AG04450 (cell line): ENCODE measurements at regions not wholly inside any gene's neighbourhood (a gene's known extent, or its start where the extent isn't known, plus 50 kb on each side); places are given as distances from the start of the nearest gene placed in this dataset.

Experiments
- CTCF ChIA-PET: fragments of 300-600, 350-600 bp; formaldehyde crosslinking; extraction: SDS; loops from one replicate; lab custom pipeline; 2022; ENCODE audit warnings: antibody characterized with exemption, inconsistent platforms; lab: Charles Lee
- POLR2A ChIA-PET: fragments of 350-600 bp; formaldehyde crosslinking; extraction: SDS; loops from one replicate; lab custom pipeline; 2021; ENCODE audit warnings: antibody characterized with exemption, inconsistent platforms; lab: Yijun Ruan, JAX
- DNase-seq: peaks from one replicate; pipeline ENCODE4 v3.0.0-alpha.2; 2011; ENCODE audit warnings: low read depth, low spot score
- H3K27ac ChIP-seq: one replicate; pipeline ENCODE4 v1.5.1; 2012; ENCODE audit warnings: low read depth, low read length, control low read depth
- H3K27me3 ChIP-seq: one replicate; pipeline ENCODE4 v1.6.0; 2012; ENCODE audit warnings: low read length; ENCODE audit not compliant: control insufficient read depth, insufficient read depth
- H3K4me3 ChIP-seq: 2 replicates; pipeline ENCODE4 v1.5.1; 2011; ENCODE audit warnings: mild to moderate bottlenecking, low read depth, low read length, control low read depth
- H3K9me3 ChIP-seq: 2 replicates; pipeline ENCODE4 v1.5.1; 2012; ENCODE audit warnings: low read length; ENCODE audit not compliant: control insufficient read depth, insufficient read depth
- CTCF ChIP-seq: IDR thresholded peaks from 2 replicates; pipeline ENCODE4 v1.5.1; 2011; ENCODE audit warnings: low read depth, low read length, control low read depth, inconsistent platforms

- Histone ChIP-seq H3K4me3 (no peak overlapping the region), H3K27ac (no peak overlapping the region), H3K27me3 (no peaks in the 10 kb centered on the region), H3K9me3 (no peaks in the 10 kb centered on the region)
- no peak for TF ChIP-seq CTCF
- no peak for DNase-seq
- ChIA-PET CTCF (no interaction called here), POLR2A (no interaction called here)
Measured at GRCh38 chr2:150618245-150618895, 130.9 kb upstream of the RND3 start.

GRCh38 chr2:150617351-150617978 lies 130.0 kb upstream of the RND3 start:
- CTCF ChIA-PET: interaction anchor here (0.8 kb wide), 1 partner anchor 622 kb away, joined by 3 read pairs; no protein-coding TSS in a partner anchor
- H3K9me3 ChIP-seq: no peaks in the 10 kb centered on the region
- no peak for TF ChIP-seq CTCF
- DNase-seq: no peak
- H3K27ac ChIP-seq: no peak overlapping the region
- no peak overlapping the region for H3K4me3 ChIP-seq
- no peaks in the 10 kb centered on the region for H3K27me3 ChIP-seq
- POLR2A ChIA-PET: no interaction called here

GRCh38 chr2:150612957-150613710 lies 125.7 kb upstream of the RND3 start:
- POLR2A ChIA-PET: no interaction called here
- CTCF ChIA-PET: no interaction called here
- no peak for DNase-seq
- H3K4me3 ChIP-seq: no peak overlapping the region
- no peak for TF ChIP-seq CTCF
- no peak overlapping the region for H3K27ac ChIP-seq
- H3K9me3 ChIP-seq: no peaks in the 10 kb centered on the region
- H3K27me3 ChIP-seq: no peaks in the 10 kb centered on the region

GRCh38 chr2:150610670-150611279 lies 123.3 kb upstream of the RND3 start:
- H3K27me3 ChIP-seq: no peaks in the 10 kb centered on the region
- no peak for DNase-seq
- POLR2A ChIA-PET: interaction anchor here (0.6 to 1.3 kb wide), 8 partner anchors 9 to 265 kb away, joined by 3 to 5 read pairs (median 3); no protein-coding TSS in a partner anchor
- H3K9me3 ChIP-seq: no peaks in the 10 kb centered on the region
- peak; percentile 65 for TF ChIP-seq CTCF
- no peak overlapping the region for H3K27ac ChIP-seq
- H3K4me3 ChIP-seq: no peak overlapping the region
- CTCF ChIA-PET: interaction anchor here (0.6 to 3.0 kb wide), 3 partner anchors 9 to 629 kb away, joined by 3 to 10 read pairs (median 6); no protein-coding TSS in a partner anchor
